Mesodermal cell (in vitro differentiated cells): ENCODE measurements at regions not wholly inside any gene's neighbourhood (a gene's known extent, or its start where the extent isn't known, plus 50 kb on each side); places are given as distances from the start of the nearest gene placed in this dataset.
"Not testable (repeated sequence)": the region's sequence is repeated elsewhere in the genome, so short reads cannot be mapped to it uniquely, and the experiment has no call there.

ENCODE experiments used
- H3K27ac ChIP-seq: 2 replicates; pipeline ENCODE4 v1.7.0; 2013; ENCODE audit warnings: mild to moderate bottlenecking, low read depth, low read length, moderate library complexity; ENCODE audit not compliant: severe bottlenecking
- H3K36me3 ChIP-seq: 2 replicates; pipeline ENCODE4 v1.7.1; 2013; ENCODE audit warnings: mild to moderate bottlenecking, low read length, moderate library complexity; ENCODE audit not compliant: control insufficient read depth, insufficient read depth
- H3K4me1 ChIP-seq: one replicate; pipeline ENCODE4 v1.7.1; 2013; ENCODE audit warnings: mild to moderate bottlenecking, low read length; ENCODE audit not compliant: insufficient read depth, control insufficient read depth, poor library complexity, severe bottlenecking
- H3K4me3 ChIP-seq: 2 replicates; pipeline ENCODE4 v1.7.0; 2013; ENCODE audit warnings: low read length, control low read depth, mild to moderate bottlenecking; ENCODE audit not compliant: insufficient read depth, poor library complexity, severe bottlenecking; ENCODE audit errors: extremely low read depth
- H3K9me3 ChIP-seq: 2 replicates; pipeline ENCODE4 v1.7.1; 2013; ENCODE audit warnings: mild to moderate bottlenecking, low read length, moderate library complexity; ENCODE audit not compliant: control insufficient read depth
- WGBS, 2 experiments: methylation state at CpG; one replicate each; pipeline ENCODE4 v1.1.5; 2013; ENCODE audit warnings: missing lambda C conversion rate in 2 of 2; ENCODE audit not compliant: insufficient coverage in 2 of 2; 5-methylcytosine and 5-hydroxymethylcytosine counted together

DNA sequence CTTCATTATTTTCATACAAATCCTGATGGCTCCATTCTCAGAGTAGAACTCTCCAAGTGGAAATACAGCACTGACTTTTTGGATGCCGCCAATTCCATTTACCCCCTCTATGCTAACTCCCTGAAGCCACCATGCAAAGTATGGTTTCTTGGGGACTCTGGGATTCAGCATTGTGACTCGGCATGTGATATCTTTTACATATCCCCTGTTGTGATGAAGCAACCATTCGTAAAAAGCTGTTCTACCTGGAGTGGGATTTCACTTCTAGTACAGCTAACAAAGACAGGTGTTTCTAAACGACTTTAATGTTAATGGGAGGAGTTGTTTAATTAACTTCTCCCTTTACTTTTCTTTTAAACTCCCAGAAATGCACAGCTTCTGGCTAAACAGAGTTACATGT lies 533.5 kb downstream of the RBFOX1 start:
- Histone ChIP-seq H3K9me3 (no peaks in the 10 kb centered on the region), H3K36me3 (no peaks in the 10 kb centered on the region), H3K4me3 (no peak overlapping the region), H3K27ac (no peak overlapping the region), H3K4me1 (no peaks in the 10 kb centered on the region)
- WGBS, 2 experiments: 50 to 70% methylated on average over 1 to 2 of the region's 4 CpGs

DNA sequence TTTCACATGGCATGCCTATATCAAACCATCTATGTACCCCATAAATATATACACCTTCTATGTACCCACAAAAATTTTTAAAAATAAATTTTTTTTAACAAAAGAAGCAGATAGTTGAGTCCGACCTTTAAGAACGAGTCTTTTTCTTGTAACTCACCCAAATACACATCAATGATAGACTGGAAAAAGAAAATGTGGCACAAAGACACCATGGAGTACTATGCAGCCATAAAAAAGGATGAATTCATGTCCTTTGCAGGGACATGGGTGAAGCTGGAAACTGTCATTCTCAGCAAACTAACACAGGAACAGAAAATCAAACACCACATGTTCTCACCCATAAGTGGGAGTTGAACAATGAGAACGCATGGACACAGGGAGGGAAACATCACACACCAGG lies 532.7 kb downstream of the RBFOX1 start:
- H3K9me3 ChIP-seq, H3K4me1 ChIP-seq, H3K36me3 ChIP-seq, H3K27ac ChIP-seq, H3K4me3 ChIP-seq: not testable (repeated sequence)
- WGBS, 2 experiments: 0% methylated on average over 1 of the region's 3 CpGs; no CpG with 5 or more reads in 1 of the 2 experiments

DNA sequence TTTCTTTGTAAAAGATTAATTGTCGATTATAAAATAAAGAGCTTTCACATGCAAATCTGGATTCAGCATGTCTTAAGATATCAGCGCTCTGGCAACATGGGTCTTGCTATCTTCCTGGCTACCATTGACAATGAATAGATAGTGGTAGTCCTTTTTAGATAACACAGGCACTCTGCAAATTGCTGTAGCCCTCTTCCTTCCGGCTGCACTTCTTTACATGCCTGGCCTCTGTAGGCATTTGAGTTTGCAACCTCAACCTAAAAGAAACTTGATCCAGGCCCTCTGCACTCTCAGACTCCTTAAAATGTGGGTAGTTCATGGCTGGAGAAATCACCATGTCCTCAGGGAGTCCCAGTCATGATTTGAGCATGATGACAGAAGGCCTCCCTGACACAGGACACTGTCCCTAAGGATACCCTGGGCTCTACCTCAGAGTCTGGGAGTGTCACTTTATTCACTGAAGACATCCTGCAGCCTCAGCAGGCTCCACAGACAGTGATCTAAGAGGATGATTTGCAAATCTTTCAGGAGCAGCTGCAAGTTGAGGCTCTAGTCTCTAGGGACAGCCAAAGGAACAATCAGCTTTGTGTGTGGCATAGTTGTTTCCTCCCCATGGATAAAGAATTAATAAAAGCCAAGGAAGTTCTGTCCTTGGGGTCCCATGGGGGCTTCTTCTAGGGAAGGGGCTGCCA lies 529.4 kb downstream of the RBFOX1 start:
- no peaks in the 10 kb centered on the region for H3K4me1 ChIP-seq
- 73% methylated on average over 3 of the region's 3 CpGs; no CpG with 5 or more reads in 1 of the 2 experiments for WGBS, 2 experiments
- H3K4me3 ChIP-seq: no peak overlapping the region
- no peaks in the 10 kb centered on the region for H3K9me3 ChIP-seq
- no peaks in the 10 kb centered on the region for H3K36me3 ChIP-seq
- no peak overlapping the region for H3K27ac ChIP-seq

DNA sequence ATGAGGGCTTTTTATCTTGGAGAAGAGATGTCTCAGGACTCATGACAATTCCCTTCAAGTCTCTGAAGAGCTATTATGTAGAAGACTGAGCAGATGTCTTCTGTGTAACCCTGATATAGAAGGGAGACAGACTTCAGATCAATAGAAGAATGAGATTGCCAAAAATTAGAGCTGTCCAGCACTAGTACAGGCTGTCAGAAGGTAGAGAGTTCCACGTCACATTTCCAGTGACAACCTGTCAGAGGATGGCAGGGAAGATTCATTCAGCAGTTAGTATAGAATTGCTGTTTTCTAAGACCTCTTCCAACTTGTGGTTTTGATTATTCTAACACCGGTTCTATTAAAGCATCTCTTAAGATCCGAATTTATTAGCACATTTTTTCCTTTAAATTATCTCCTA lies 520.6 kb downstream of the RBFOX1 start:
- H3K4me3 ChIP-seq: no peak overlapping the region
- H3K9me3 ChIP-seq: no peaks in the 10 kb centered on the region
- H3K4me1 ChIP-seq: no peaks in the 10 kb centered on the region
- H3K27ac ChIP-seq: no peak overlapping the region
- WGBS, 2 experiments: 60 to 78% methylated on average over 1 of the region's 3 CpGs
- no peaks in the 10 kb centered on the region for H3K36me3 ChIP-seq

DNA sequence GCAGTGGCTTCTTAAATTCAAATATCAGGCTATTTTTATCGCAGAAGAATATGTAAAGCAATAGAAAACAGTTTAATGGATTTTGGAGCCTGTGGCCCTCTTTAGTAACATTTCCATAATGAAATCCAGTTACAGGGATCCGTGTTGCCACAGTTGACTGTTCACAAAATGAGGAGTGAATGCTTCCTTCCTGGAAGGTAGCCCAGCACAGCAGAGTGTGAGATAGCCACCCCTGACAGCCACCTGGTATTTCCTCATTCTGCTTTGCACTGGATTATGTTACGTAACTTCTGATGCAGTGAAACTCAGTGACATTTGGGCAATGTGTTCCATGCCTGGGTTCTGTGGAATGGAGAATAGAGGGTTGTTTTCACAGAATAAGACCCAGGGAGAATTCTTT lies 517.2 kb downstream of the RBFOX1 start:
- H3K36me3 ChIP-seq: no peaks in the 10 kb centered on the region
- no peaks in the 10 kb centered on the region for H3K4me1 ChIP-seq
- H3K4me3 ChIP-seq: no peak overlapping the region
- no peak overlapping the region for H3K27ac ChIP-seq
- H3K9me3 ChIP-seq: no peaks in the 10 kb centered on the region
- 55 to 86% methylated on average over 1 to 2 of the region's 3 CpGs for WGBS, 2 experiments

DNA sequence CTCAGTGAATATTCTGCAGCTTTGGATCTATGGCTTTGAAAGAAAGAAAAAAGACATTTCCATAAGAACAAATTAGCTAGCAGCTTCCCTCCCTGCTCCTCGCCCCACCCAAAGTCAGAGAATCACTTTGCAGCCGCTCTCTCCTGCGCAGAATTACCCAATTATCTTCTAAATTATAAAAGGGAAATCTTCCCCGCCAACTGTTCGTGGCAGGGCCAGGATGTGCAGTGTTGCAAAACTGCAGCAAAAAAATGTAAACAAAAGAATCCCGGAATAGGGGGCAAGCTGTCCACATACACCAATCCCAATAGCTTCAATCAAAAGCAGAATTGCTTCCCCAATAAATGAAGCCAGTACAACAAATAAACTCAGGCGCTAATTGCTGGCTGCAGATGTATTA lies 510.6 kb downstream of the RBFOX1 start:
- Histone ChIP-seq H3K27ac (no peak overlapping the region), H3K4me1 (no peaks in the 10 kb centered on the region), H3K36me3 (no peaks in the 10 kb centered on the region), H3K9me3 (no peaks in the 10 kb centered on the region), H3K4me3 (no peak overlapping the region)
- 60 to 85% methylated on average over 1 to 6 of the region's 7 CpGs for WGBS, 2 experiments

DNA sequence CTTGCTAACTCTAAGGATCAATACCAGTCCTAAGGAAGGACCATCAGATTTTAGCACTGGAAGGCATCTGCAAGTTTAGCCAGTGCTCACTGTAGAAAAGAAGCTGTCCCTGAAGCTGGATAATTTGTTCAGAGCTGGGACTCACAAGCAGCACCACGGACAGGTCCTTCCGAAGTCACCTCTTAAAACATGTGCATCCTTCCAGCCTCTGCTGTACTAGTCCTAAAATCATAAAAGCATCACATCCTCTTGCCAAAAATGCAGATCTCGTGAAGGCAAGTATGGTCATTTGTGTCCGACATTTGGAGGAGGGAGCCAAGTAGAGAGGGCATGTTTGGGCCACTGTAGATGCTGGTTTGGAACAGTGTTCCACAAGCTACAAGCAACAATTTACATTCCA lies 506.9 kb downstream of the RBFOX1 start:
- Histone ChIP-seq H3K27ac (no peak overlapping the region), H3K36me3 (no peaks in the 10 kb centered on the region), H3K4me3 (no peak overlapping the region), H3K4me1 (no peaks in the 10 kb centered on the region), H3K9me3 (no peaks in the 10 kb centered on the region)
- 69% methylated on average over 2 of the region's 4 CpGs for WGBS, 2 experiments

DNA sequence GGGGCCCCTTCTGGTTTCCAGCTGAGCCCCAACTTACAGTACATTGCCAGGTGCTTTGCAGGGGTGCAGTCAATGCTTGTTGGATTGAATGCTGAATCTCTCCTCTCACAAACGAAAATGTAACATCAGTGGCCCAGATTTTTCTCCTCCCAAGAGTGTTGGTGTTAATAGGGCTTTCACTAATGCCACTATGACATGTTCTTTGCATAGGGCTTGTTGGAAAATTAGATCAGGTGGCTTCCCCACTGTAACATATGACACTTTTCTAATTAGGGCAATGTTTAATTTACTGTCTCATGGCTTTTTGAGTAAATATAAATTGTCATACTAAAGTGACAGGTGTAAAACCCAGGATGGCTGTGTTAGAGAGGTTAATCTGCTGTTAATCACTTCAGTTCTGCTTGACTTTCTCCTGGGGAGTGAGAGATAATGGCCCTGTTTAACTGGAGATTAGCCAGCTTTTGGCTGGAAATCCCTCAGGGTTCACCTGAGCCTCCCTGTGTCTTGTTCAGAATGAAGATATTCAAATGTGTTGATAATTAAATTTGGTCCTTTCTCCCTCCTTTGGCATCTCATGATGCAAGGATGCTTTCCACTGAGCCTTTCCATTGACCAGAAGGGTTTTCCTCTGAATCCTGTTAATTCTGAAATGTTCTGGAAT lies 502.3 kb downstream of the RBFOX1 start:
- Histone ChIP-seq H3K36me3 (no peaks in the 10 kb centered on the region), H3K4me3 (no peak overlapping the region), H3K27ac (no peak overlapping the region), H3K9me3 (no peaks in the 10 kb centered on the region), H3K4me1 (no peaks in the 10 kb centered on the region)
- WGBS, 2 experiments: no CpG with 5 or more reads among the region's 1 CpG

DNA sequence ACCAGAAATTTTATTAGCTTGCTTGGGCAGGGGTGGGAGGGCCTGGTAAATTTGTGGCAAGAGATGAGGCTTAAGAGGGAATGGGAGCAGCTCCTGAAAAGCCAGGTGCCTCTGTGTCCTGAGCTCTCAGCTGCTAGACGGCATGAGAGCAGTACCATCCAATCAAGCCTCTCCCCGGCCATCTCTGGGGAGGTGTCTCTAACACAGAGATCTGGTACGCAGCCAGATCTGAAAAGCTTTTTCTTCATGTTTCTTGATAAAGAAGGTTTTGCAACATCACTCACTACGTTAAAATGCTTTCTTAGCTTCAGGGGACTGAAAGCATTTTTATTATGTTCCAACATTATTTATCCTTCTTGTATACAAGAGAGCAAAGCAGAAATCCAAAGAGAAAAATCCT lies 488.2 kb downstream of the RBFOX1 start:
- no peaks in the 10 kb centered on the region for H3K36me3 ChIP-seq
- no peaks in the 10 kb centered on the region for H3K9me3 ChIP-seq
- H3K4me1 ChIP-seq: no peaks in the 10 kb centered on the region
- WGBS, 2 experiments: 69 to 100% methylated on average over 1 to 2 of the region's 4 CpGs
- H3K4me3 ChIP-seq: no peak overlapping the region
- no peak overlapping the region for H3K27ac ChIP-seq

DNA sequence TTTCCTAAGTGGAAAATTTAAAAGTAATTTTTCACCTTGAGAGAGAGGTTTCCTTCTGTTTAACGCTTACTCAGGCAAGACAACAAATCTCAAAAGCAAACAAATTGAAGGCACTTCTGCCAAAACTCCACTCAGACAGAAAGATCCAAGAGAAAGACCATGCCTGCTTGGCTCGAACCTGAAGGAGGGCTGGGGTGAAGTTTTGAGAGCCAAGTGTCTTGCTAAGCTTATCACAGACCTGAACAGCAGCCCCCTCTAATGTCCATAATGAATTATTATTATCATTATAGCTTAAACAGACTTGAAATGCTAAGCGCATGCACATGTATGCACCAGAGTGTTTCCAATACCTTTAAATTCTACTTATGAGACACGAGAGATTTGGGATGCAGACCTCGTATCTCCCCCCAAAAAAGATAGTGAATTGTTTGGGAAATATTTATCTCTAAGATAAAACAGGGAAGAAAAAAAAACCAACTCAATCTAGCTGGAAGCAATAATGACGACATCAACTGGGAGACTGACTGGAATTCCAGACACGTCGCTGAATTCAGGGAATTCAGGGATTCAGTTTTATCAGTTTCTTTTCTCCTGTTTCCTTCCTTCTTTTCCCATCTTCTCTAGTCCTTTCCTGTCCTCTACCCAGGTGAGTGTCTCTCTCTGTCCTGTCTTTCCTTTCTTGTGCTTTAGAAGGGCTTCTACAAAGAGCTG lies 473.2 kb downstream of the RBFOX1 start:
- no peaks in the 10 kb centered on the region for H3K9me3 ChIP-seq
- no peak overlapping the region for H3K27ac ChIP-seq
- H3K4me3 ChIP-seq: no peak overlapping the region
- no peaks in the 10 kb centered on the region for H3K36me3 ChIP-seq
- WGBS, 2 experiments: 90 to 100% methylated on average over 3 of the region's 8 CpGs
- no peaks in the 10 kb centered on the region for H3K4me1 ChIP-seq
